ENCODE measurements at regions not wholly inside any gene's neighbourhood (a gene's known extent, or its start where the extent isn't known, plus 50 kb on each side); places are given as distances from the start of the nearest gene placed in this dataset.

GRCh38 chr2:45274250-45274926 is 265.1 kb upstream of the SIX2 start:
- no peaks in the 10 kb centered on the region for H3K36me3 ChIP-seq
- DNase-seq (ENCODE audit: low spot score in 2 of 2), result no peak
- no peak overlapping the region for H3K4me3 ChIP-seq
- no peak overlapping the region for H3K27ac ChIP-seq
- intact Hi-C loops (cut with DNase I; ENCODE audit: low total_unique reads), result no loop called here
- no peaks in the 10 kb centered on the region for H3K27me3 ChIP-seq
- TF ChIP-seq, protein P1, sequence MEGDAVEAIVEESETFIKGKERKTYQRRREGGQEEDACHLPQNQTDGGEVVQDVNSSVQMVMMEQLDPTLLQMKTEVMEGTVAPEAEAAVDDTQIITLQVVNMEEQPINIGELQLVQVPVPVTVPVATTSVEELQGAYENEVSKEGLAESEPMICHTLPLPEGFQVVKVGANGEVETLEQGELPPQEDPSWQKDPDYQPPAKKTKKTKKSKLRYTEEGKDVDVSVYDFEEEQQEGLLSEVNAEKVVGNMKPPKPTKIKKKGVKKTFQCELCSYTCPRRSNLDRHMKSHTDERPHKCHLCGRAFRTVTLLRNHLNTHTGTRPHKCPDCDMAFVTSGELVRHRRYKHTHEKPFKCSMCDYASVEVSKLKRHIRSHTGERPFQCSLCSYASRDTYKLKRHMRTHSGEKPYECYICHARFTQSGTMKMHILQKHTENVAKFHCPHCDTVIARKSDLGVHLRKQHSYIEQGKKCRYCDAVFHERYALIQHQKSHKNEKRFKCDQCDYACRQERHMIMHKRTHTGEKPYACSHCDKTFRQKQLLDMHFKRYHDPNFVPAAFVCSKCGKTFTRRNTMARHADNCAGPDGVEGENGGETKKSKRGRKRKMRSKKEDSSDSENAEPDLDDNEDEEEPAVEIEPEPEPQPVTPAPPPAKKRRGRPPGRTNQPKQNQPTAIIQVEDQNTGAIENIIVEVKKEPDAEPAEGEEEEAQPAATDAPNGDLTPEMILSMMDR (IDR thresholded peaks at IDR 0.05), result no peak
- TF ChIP-seq POLR2AphosphoS5 (IDR thresholded peaks at IDR 0.05) (no peak), POLR2A (IDR thresholded peaks at IDR 0.05) (no peak)
- no peaks in the 10 kb centered on the region for H3K4me1 ChIP-seq
- H3K9me3 ChIP-seq, result no peaks in the 10 kb centered on the region

GRCh38 chr2:45273412-45274249 is 264.4 kb upstream of the SIX2 start:
- no peak for TF ChIP-seq POLR2A (IDR thresholded peaks at IDR 0.05)
- TF ChIP-seq POLR2AphosphoS5 (IDR thresholded peaks at IDR 0.05), result no peak
- TF ChIP-seq, protein P1 (IDR thresholded peaks at IDR 0.05), result no peak
- H3K4me3 ChIP-seq, result no peak overlapping the region
- H3K27ac ChIP-seq, result no peak overlapping the region
- no peak for DNase-seq (ENCODE audit: low spot score in 2 of 2)
- intact Hi-C loops (cut with DNase I; ENCODE audit: low total_unique reads), result no loop called here
- no peaks in the 10 kb centered on the region for H3K4me1 ChIP-seq
- H3K9me3 ChIP-seq, result no peaks in the 10 kb centered on the region
- no peaks in the 10 kb centered on the region for H3K36me3 ChIP-seq
- no peaks in the 10 kb centered on the region for H3K27me3 ChIP-seq

DNA sequence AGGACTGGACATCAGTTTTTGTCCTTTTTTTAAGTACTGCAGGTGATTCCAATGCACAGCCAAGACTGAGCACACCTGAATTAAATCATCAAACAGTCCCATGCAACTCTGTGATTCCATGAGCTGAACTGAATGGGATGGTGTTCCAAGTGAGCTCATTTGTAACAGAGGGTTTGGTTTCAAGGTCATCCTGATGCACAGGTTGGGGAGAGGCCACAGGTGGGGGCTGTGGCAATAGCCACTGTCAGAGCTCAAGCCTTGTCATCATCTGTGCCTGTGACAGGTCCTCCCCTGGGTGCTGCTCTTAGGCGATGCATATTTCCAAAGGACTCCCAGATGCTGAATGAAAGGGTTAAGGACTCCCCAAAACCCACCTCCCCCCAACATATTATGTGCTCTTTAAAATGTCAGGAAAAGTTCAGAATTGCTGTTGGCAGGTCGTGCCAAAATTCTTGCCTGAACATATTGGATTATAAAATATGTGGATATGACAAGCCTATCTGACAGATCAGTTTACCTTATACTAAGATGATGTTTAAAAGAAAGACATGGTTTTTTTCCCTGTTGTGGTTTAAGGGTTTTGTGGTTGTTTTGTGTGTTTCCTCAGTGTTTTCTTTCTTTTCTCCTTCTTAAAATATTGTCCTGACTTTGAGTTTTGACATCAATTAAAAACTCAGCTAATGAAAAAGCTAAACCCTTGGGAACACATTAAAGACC is 263.5 kb upstream of the SIX2 start:
- intact Hi-C loops (cut with DNase I; ENCODE audit: low total_unique reads), result no loop called here
- TF ChIP-seq, protein P1 (IDR thresholded peaks at IDR 0.05), result no peak
- TF ChIP-seq POLR2A (IDR thresholded peaks at IDR 0.05) (no peak), POLR2AphosphoS5 (IDR thresholded peaks at IDR 0.05) (no peak)

DNA sequence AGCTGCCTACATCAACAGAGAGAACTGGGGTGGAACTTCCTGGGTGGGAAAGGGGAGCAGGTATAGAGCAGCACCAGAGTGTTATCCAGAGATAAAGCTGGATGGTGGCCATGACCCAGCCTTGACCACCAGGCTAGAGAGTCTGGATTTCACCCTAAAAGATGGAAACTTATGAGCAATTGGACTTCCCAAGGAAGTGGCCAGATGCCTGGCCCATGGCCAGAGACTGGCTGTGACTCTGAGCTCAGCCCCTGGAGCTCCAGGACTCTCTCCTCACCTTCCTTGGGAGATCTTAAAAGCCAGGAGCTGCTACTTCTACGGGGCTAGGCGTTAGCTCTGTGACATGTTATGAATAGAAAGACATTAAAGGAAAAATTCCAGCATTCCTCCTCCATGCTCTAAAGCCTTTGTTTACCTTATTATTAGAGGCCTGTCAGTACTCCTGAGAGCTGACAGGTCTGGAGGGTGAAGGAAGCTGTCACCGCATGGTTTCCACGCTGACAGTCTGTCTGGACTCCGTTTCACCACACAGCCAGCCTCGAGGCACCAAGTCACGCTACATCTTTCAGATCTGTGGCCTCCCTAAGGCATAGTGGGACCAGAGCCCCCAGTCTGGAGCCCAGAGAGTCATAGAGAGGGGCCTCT is 260.0 kb upstream of the SIX2 start:
- Histone ChIP-seq H3K36me3 (no peaks in the 10 kb centered on the region), H3K4me3 (no peak overlapping the region), H3K9me3 (no peaks in the 10 kb centered on the region), H3K4me1 (no peaks in the 10 kb centered on the region), H3K27ac (no peak overlapping the region), H3K27me3 (peaks cover 0 to 2% of the 10 kb centered on the region in 2 donors)
- intact Hi-C loops (cut with DNase I; ENCODE audit: low total_unique reads), result no loop called here
- TF ChIP-seq, protein P1 (IDR thresholded peaks at IDR 0.05), result no peak
- TF ChIP-seq POLR2A (IDR thresholded peaks at IDR 0.05) (no peak), POLR2AphosphoS5 (IDR thresholded peaks at IDR 0.05) (no peak)
- DNase-seq (ENCODE audit: low spot score in 2 of 2), result no peak

More for the DNA sequence above, 263.5 kb upstream of the SIX2 start:
- Histone ChIP-seq H3K27me3 (peaks cover 0 to 2% of the 10 kb centered on the region in 2 donors), H3K4me1 (no peaks in the 10 kb centered on the region), H3K36me3 (no peaks in the 10 kb centered on the region), H3K27ac (no peak overlapping the region), H3K9me3 (no peaks in the 10 kb centered on the region), H3K4me3 (no peak overlapping the region)
- DNase-seq (ENCODE audit: low spot score in 2 of 2), result no peak

All from breast epithelium (tissue), 4 donors.